K562 (cell line): ENCODE measurements at regions not wholly inside any gene's neighbourhood (a gene's known extent, or its start where the extent isn't known, plus 50 kb on each side); places are given as distances from the start of the nearest gene placed in this dataset.

Source experiments
- ATAC-seq: fragments of 200-7000 bp; cut with Tn5 transposase; 3 replicates; pipeline ENCODE4 v1.9.1; 2020; ENCODE audit warnings: moderate library complexity
- BruUV-seq: library from RNA; stranded (reverse); fragments of 400-500 nt; replicated peaks from 2 replicates; lab custom pipeline; 2021; lab: Mats Ljungman, UMichigan
- CTCF ChIA-PET: fragments of 300-600 bp; formaldehyde crosslinking; extraction: SDS; loops from one replicate; lab custom pipeline; 2021; ENCODE audit warnings: low intra/inter-chr PET ratio; lab: Yijun Ruan, JAX
- POLR2A ChIA-PET: fragments of 300-600, 350-650 bp; sonication (Branson Sonifier 250); formaldehyde crosslinking; extraction: SDS; loops from one replicate; lab custom pipeline; 2021; ENCODE audit warnings: antibody characterized with exemption, inconsistent platforms; lab: Yijun Ruan, JAX
- DNase-seq, 4 experiments: peaks; one replicate each; pipeline versions ENCODE4 v3.0.0 to v3.0.0-alpha.2; 2011 to 2018; ENCODE audit warnings: low spot score in 3 of 4, mixed read lengths in 3 of 4; ENCODE audit errors: extremely low read depth in 1 of 4
- FAIRE-seq: peaks from 2 replicates; lab custom pipeline; 2011; peaks lifted over from hg19 to GRCh38; lab: Jason Lieb, UNC
- H2AFZ ChIP-seq: 2 replicates; pipeline ENCODE4 v1.6.0; 2011; ENCODE audit warnings: low read depth, low read length, control low read depth, inconsistent platforms
- H3K27ac ChIP-seq: fragments of 200-600 bp; 3 replicates; pipeline ENCODE4 v1.8.0; 2011; ENCODE audit warnings: low read depth, mild to moderate bottlenecking, control low read depth, inconsistent platforms, low read length, moderate library complexity, mixed read lengths; ENCODE audit errors: extremely low read depth
- H3K27me3 ChIP-seq, 2 experiments: fragments of 300-600 bp in 1 of 2; 2 replicates in 1 of 2; 3 replicates in 1 of 2; pipeline versions ENCODE4 v1.6.0 to v1.8.0; 2011; ENCODE audit warnings: inconsistent platforms in 2 of 2, low read length in 2 of 2, mild to moderate bottlenecking in 1 of 2, mixed read lengths in 1 of 2, moderate library complexity in 1 of 2; ENCODE audit not compliant: control insufficient read depth in 2 of 2, insufficient read depth in 2 of 2
- H3K36me3 ChIP-seq: fragments of 300-600 bp; 3 replicates; pipeline ENCODE4 v1.8.0; 2011; ENCODE audit warnings: mild to moderate bottlenecking, low read length, inconsistent platforms; ENCODE audit not compliant: control insufficient read depth, insufficient read depth
- H3K4me1 ChIP-seq, 2 experiments: fragments of 200-600 bp in 1 of 2; replicated peaks in 1 of 2; 2 replicates in 1 of 2; 3 replicates in 1 of 2; pipeline versions ENCODE4 v1.5.1 to v1.8.0; 2011; ENCODE audit warnings: inconsistent platforms in 2 of 2, low read length in 2 of 2, mild to moderate bottlenecking in 1 of 2, mixed read lengths in 1 of 2, moderate library complexity in 1 of 2; ENCODE audit not compliant: control insufficient read depth in 2 of 2, insufficient read depth in 2 of 2
- H3K4me2 ChIP-seq: 2 replicates; pipeline ENCODE4 v1.6.1; 2011; ENCODE audit warnings: low read length, control low read depth, inconsistent platforms, mixed read lengths; ENCODE audit not compliant: insufficient read depth
- H3K4me3 ChIP-seq: fragments of 200-600 bp; sonication (generic), shearing (Covaris generic); 2 replicates; pipeline ENCODE4 v1.5.1; 2016; ENCODE audit warnings: control low read depth, inconsistent platforms
- H3K79me2 ChIP-seq: fragments of 200-600 bp; 3 replicates; pipeline ENCODE4 v1.8.0; 2011; ENCODE audit warnings: low read length, inconsistent platforms; ENCODE audit not compliant: control insufficient read depth, insufficient read depth
- H3K9ac ChIP-seq, 2 experiments: 2 replicates each; pipeline versions ENCODE4 v1.6.0 to v1.6.1; 2011; ENCODE audit warnings: low read depth in 2 of 2, low read length in 2 of 2, control low read depth in 1 of 2, inconsistent platforms in 1 of 2, mild to moderate bottlenecking in 1 of 2, mixed read lengths in 1 of 2; ENCODE audit not compliant: insufficient read depth in 1 of 2
- H3K9me1 ChIP-seq: one replicate; pipeline ENCODE4 v1.6.0; 2011; ENCODE audit warnings: inconsistent platforms, mild to moderate bottlenecking, low read length, moderate library complexity; ENCODE audit not compliant: control insufficient read depth, insufficient read depth
- H3K9me3 ChIP-seq: replicated peaks from 2 replicates; pipeline ENCODE4 v1.5.1; 2011; ENCODE audit warnings: low read depth, low read length, inconsistent platforms; ENCODE audit not compliant: control insufficient read depth, insufficient read depth
- H4K20me1 ChIP-seq: replicated peaks from 2 replicates; pipeline ENCODE4 v1.6.1; 2011; ENCODE audit warnings: low read length, inconsistent platforms, mixed read lengths; ENCODE audit not compliant: control insufficient read depth, insufficient read depth
- REST ChIP-seq, 2 experiments: fragments of 450-650 bp; formaldehyde crosslinking in 1 of 2; IDR thresholded peaks; 2 replicates each; pipeline versions ENCODE4 v1.4.0 to v1.6.1; 2014 to 2020; ENCODE audit warnings: mild to moderate bottlenecking in 2 of 2, borderline replicate concordance in 1 of 2, low read depth in 1 of 2
- SMARCC2 ChIP-seq: fragments of 450-650 bp; IDR thresholded peaks from 2 replicates; pipeline ENCODE4 v1.6.1; 2017; ENCODE audit warnings: antibody characterized with exemption, moderate library complexity, mild to moderate bottlenecking, low read depth
- SNRNP70 ChIP-seq: fragments of 200-400 bp; formaldehyde crosslinking; optimal IDR thresholded peaks from 2 replicates; pipeline ENCODE3; 2017; ENCODE audit warnings: low read depth, low read length
- TBP ChIP-seq: optimal IDR thresholded peaks from 2 replicates; pipeline ENCODE3; 2011; ENCODE audit warnings: low read depth, low read length, improper control_type of control experiment
- WGBS: fragments of 100-300 bp; shearing (Covaris generic); methylation state at CpG from one replicate; pipeline ENCODE4 v1.1.6; 2016; ENCODE audit warnings: low coverage, mixed read lengths; ENCODE audit not compliant: insufficient coverage; ENCODE audit errors: missing lambda C conversion rate; 5-methylcytosine and 5-hydroxymethylcytosine counted together
- in situ Hi-C: fragments of 300-500 bp; cut with MboI; formaldehyde crosslinking; loops from 4 replicates; pipeline ENCODE4 v1.15.0; 2018; ENCODE audit warnings: inconsistent platforms, mixed read lengths
- intact Hi-C: fragments of 100-400 bp; cut with micrococcal nuclease; formaldehyde crosslinking; loops from 2 replicates; pipeline ENCODE4 v1.14.2; 2022

GRCh38 chr2:193461431-193461934, 1266.8 kb upstream of the TMEFF2 start:
- 7% methylated on average over 2 of the region's 2 CpGs for WGBS
- no peak overlapping the region for H2AFZ ChIP-seq
- H3K4me2 ChIP-seq = no peak overlapping the region
- ChIA-PET POLR2A (no interaction called here), CTCF (no interaction called here)
- no peaks in the 10 kb centered on the region for H4K20me1 ChIP-seq
- H3K27ac ChIP-seq = no peak overlapping the region
- no peak for TF ChIP-seq REST (IDR thresholded peaks at IDR 0.05; ENCODE audit: borderline replicate concordance)
- TF ChIP-seq REST (CRISPR knock-in tag; IDR thresholded peaks at IDR 0.05; ENCODE audit: low read depth) = no peak
- no peak for TF ChIP-seq SMARCC2
- no peak for TF ChIP-seq TBP
- TF ChIP-seq SNRNP70 = no peak
- H3K9me3 ChIP-seq = no peaks in the 10 kb centered on the region
- no peaks in the 10 kb centered on the region for H3K36me3 ChIP-seq
- H3K4me1 ChIP-seq = no peaks in the 10 kb centered on the region
- ATAC-seq = no peak
- no peaks in the 10 kb centered on the region for H3K79me2 ChIP-seq
- H3K4me3 ChIP-seq = no peak overlapping the region
- no TSS peak for BruUV-seq
- H3K27me3 ChIP-seq = no peaks in the 10 kb centered on the region
- in situ Hi-C loops = no loop called here
- no peak for DNase-seq
- no peaks in the 10 kb centered on the region for H3K9me1 ChIP-seq
- intact Hi-C loops = no loop called here
- no peak for FAIRE-seq
- no peak overlapping the region for H3K9ac ChIP-seq
